ENCODE measurements at regions not wholly inside any gene's neighbourhood (a gene's known extent, or its start where the extent isn't known, plus 50 kb on each side); places are given as distances from the start of the nearest gene placed in this dataset.
"Not testable (repeated sequence)": the region's sequence is repeated elsewhere in the genome, so short reads cannot be mapped to it uniquely, and the experiment has no call there.

DNA sequence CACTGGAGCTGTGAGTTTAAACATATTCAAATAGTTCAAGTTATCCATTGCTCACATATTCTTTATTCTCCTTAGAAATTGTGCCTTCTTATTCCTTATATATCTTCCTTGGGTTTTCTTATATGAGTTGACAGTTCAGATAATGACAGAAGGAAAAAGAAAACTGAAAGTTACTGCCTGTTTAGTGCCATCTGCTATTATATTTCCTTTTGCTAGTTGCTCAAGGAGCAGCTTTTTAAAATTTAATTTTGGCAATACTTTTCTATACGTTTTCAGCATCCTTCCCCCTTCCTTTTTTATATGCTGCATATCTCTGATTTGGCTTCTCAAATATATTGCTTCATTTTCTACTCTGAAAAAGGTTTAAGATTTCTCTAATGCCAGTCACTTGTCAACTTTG lies 903.1 kb upstream of the SPRY2 start:
- Histone ChIP-seq H3K27ac (ENCODE audit: low read depth in 1 of 3, low read length in 2 of 3) (no peak overlapping the region), H3K4me3 (ENCODE audit: low read depth in 1 of 3, low read length in 3 of 3) (no peak overlapping the region), H3K9me3 (ENCODE audit: control insufficient read depth in 2 of 2, insufficient read depth in 1 of 2, low read depth in 1 of 2, low read length in 1 of 2) (no peaks in the 10 kb centered on the region), H3K36me3 (ENCODE audit: control insufficient read depth in 3 of 3, insufficient read depth in 2 of 3, low read depth in 1 of 3, low read length in 3 of 3) (no peaks in the 10 kb centered on the region), H3K27me3 (ENCODE audit: control insufficient read depth in 3 of 3, insufficient read depth in 3 of 3, low read length in 3 of 3) (no peaks in the 10 kb centered on the region), H3K4me1 (ENCODE audit: control insufficient read depth in 3 of 3, insufficient read depth in 2 of 3, low read depth in 1 of 3, low read length in 2 of 3) (no peaks in the 10 kb centered on the region)
- DNase-seq: no peak
- FAIRE-seq: no peak
- WGBS, 3 donors: 49 to 67% (median 50%) methylated on average over 1 of the region's 1 CpG

DNA sequence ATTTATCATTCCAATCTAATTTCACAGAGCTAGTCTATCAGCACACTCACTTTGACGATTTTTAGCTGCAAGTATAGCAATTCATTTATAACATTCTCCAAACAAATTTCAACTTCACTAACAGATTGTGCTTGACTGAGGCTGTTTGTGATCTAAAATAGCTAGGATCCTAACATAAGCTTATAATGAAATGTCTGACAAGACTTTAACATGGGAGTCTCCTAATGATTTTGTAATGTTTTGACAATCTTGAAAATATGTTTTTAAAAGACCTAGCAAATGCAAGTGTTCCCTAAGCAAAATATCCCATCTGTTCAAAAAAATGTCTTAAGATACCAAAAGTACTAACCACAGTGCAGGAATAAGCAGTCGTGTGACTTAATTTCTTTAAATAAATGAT lies 889.5 kb upstream of the SPRY2 start:
- Histone ChIP-seq H3K27me3 (ENCODE audit: control insufficient read depth in 3 of 3, insufficient read depth in 3 of 3, low read length in 3 of 3) (no peaks in the 10 kb centered on the region), H3K9me3 (ENCODE audit: control insufficient read depth in 2 of 2, insufficient read depth in 1 of 2, low read depth in 1 of 2, low read length in 1 of 2) (peaks cover 0 to 6% of the 10 kb centered on the region in 2 donors), H3K36me3 (ENCODE audit: control insufficient read depth in 3 of 3, insufficient read depth in 2 of 3, low read depth in 1 of 3, low read length in 3 of 3) (no peaks in the 10 kb centered on the region), H3K4me3 (ENCODE audit: low read depth in 1 of 3, low read length in 3 of 3) (no peak overlapping the region), H3K4me1 (ENCODE audit: control insufficient read depth in 3 of 3, insufficient read depth in 2 of 3, low read depth in 1 of 3, low read length in 2 of 3) (no peaks in the 10 kb centered on the region), H3K27ac (ENCODE audit: low read depth in 1 of 3, low read length in 2 of 3) (no peak overlapping the region)
- no peak for DNase-seq
- 49 to 69% (median 61%) methylated on average over 2 of the region's 2 CpGs for WGBS, 3 donors
- FAIRE-seq: no peak

DNA sequence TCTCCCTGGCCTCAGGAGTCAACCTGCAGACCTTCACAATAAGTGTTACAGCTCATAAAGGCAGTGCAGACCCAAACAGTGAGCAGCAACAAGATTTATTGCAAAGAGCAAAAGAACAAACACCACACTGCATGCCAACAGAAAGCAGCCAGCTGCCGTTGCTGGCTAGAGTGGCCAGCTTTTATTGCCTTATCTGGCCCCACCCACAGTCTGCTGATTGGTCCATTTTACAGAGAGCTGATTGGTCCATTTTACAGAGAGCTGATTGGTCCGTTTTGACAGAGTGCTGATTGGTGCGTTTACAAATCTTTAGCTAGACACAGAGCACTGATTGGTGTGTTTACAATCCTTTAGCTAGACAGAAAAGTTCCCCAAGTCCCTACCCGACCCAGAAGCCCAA lies 885.9 kb upstream of the SPRY2 start:
- 54 to 77% (median 55%) methylated on average over 4 of the region's 4 CpGs for WGBS, 3 donors

DNA sequence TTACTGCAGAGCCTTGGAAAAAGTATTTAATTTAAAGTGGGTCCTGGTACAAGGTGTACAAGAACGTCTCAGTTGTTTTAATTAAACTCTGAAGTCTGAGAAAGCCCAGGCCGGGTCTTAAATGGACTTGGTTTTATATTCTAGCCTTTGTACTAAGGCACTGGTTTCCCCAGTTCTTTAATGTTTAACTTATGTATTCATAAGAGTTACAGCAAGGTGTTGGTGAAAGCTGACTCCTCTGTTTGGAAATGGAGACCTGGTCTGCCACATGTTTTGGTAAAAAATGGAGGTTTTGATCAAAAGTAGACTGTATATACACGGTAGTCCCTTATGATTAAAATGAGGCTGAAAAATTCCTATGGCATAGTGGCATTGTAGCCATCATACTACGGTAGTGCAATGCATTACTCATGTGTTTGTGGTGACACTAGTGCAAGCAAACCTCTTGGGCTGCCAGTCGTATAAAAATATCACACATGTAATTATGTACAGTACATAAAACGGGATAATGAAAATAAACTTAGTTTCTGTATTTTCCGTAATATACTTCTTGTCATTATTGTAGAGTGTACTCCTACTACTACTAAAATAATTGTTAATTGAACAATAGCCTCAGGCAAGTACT lies 883.4 kb upstream of the SPRY2 start:
- peak overlapping the region in 1 of 3 donors; percentile 48 for H3K27ac ChIP-seq (ENCODE audit: low read depth in 1 of 3, low read length in 2 of 3)
- DNase-seq: peak; percentile 1 to 71
- no peak overlapping the region for H3K4me3 ChIP-seq (ENCODE audit: low read depth in 1 of 3, low read length in 3 of 3)
- peaks cover 0 to 10% of the 10 kb centered on the region in 2 donors for H3K9me3 ChIP-seq (ENCODE audit: control insufficient read depth in 2 of 2, insufficient read depth in 1 of 2, low read depth in 1 of 2, low read length in 1 of 2)
- no peak for FAIRE-seq
- peaks cover 0 to 3% (median 0%) of the 10 kb centered on the region in 3 donors for H3K4me1 ChIP-seq (ENCODE audit: control insufficient read depth in 3 of 3, insufficient read depth in 2 of 3, low read depth in 1 of 3, low read length in 2 of 3)
- 34 to 72% (median 51%) methylated on average over 7 of the region's 7 CpGs for WGBS, 3 donors
- no peaks in the 10 kb centered on the region for H3K27me3 ChIP-seq (ENCODE audit: control insufficient read depth in 3 of 3, insufficient read depth in 3 of 3, low read length in 3 of 3)
- no peaks in the 10 kb centered on the region for H3K36me3 ChIP-seq (ENCODE audit: control insufficient read depth in 3 of 3, insufficient read depth in 2 of 3, low read depth in 1 of 3, low read length in 3 of 3)

More for the DNA sequence above, 885.9 kb upstream of the SPRY2 start:
- H3K4me3 ChIP-seq (ENCODE audit: low read depth in 1 of 3, low read length in 3 of 3); H3K36me3 ChIP-seq (ENCODE audit: control insufficient read depth in 3 of 3, insufficient read depth in 2 of 3, low read depth in 1 of 3, low read length in 3 of 3); H3K4me1 ChIP-seq (ENCODE audit: control insufficient read depth in 3 of 3, insufficient read depth in 2 of 3, low read depth in 1 of 3, low read length in 2 of 3); FAIRE-seq; H3K27ac ChIP-seq (ENCODE audit: low read depth in 1 of 3, low read length in 2 of 3); DNase-seq; H3K9me3 ChIP-seq (ENCODE audit: control insufficient read depth in 2 of 2, insufficient read depth in 1 of 2, low read depth in 1 of 2, low read length in 1 of 2); H3K27me3 ChIP-seq (ENCODE audit: control insufficient read depth in 3 of 3, insufficient read depth in 3 of 3, low read length in 3 of 3): not testable (repeated sequence)

DNA sequence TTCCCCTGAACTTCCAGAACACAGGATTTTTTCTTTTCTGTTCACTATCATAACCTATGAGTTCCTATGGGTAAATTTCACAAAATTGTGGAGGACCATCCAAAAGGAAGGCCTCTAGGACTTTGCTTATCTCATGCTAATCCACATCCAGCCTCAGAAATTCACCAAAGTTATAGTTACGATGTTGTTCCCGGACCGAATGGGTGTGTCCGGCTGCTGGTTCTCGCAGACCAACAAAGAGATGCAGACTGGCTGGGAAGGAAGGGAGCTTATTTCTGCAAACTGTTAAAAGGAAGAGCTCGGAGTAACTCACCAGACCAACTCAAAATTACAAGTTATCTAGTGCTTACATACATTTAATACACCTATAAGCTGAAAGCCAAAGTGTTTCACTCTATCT lies 882.9 kb upstream of the SPRY2 start:
- no peaks in the 10 kb centered on the region for H3K27me3 ChIP-seq (ENCODE audit: control insufficient read depth in 3 of 3, insufficient read depth in 3 of 3, low read length in 3 of 3)
- H3K4me3 ChIP-seq (ENCODE audit: low read depth in 1 of 3, low read length in 3 of 3): no peak overlapping the region
- FAIRE-seq: no peak
- 59 to 75% (median 71%) methylated on average over 6 of the region's 6 CpGs for WGBS, 3 donors
- DNase-seq: no peak
- peaks cover 0 to 10% of the 10 kb centered on the region in 2 donors for H3K9me3 ChIP-seq (ENCODE audit: control insufficient read depth in 2 of 2, insufficient read depth in 1 of 2, low read depth in 1 of 2, low read length in 1 of 2)
- peaks cover 0 to 3% (median 0%) of the 10 kb centered on the region in 3 donors for H3K4me1 ChIP-seq (ENCODE audit: control insufficient read depth in 3 of 3, insufficient read depth in 2 of 3, low read depth in 1 of 3, low read length in 2 of 3)
- H3K27ac ChIP-seq (ENCODE audit: low read depth in 1 of 3, low read length in 2 of 3): peak overlapping the region in 1 of 3 donors; percentile 48
- H3K36me3 ChIP-seq (ENCODE audit: control insufficient read depth in 3 of 3, insufficient read depth in 2 of 3, low read depth in 1 of 3, low read length in 3 of 3): no peaks in the 10 kb centered on the region

DNA sequence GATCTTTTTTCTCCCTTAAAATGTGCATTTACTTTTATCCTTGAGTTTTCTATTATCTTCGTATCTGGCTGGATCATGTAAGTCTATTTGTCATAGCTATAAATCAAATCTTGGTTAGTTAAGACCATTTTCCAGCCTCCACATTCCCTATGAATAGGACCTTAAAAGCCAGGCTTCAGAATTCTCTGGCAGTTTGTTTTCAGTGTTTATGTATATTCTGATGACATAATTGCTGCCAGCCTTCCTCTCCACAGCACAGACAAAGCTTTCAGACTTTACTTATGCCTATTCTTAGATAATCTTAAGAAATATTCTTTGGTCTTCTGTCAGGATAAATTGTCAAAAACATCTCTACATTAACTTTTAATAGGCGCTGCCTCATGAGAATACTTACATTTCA lies 870.8 kb upstream of the SPRY2 start:
- H3K27ac ChIP-seq (ENCODE audit: low read depth in 1 of 3, low read length in 2 of 3): no peak overlapping the region
- 74 to 82% (median 80%) methylated on average over 2 of the region's 2 CpGs for WGBS, 3 donors
- DNase-seq (no peak), FAIRE-seq (no peak)
- H3K36me3 ChIP-seq (ENCODE audit: control insufficient read depth in 3 of 3, insufficient read depth in 2 of 3, low read depth in 1 of 3, low read length in 3 of 3): no peaks in the 10 kb centered on the region
- H3K4me3 ChIP-seq (ENCODE audit: low read depth in 1 of 3, low read length in 3 of 3): no peak overlapping the region
- H3K4me1 ChIP-seq (ENCODE audit: control insufficient read depth in 3 of 3, insufficient read depth in 2 of 3, low read depth in 1 of 3, low read length in 2 of 3): no peaks in the 10 kb centered on the region
- no peaks in the 10 kb centered on the region for H3K27me3 ChIP-seq (ENCODE audit: control insufficient read depth in 3 of 3, insufficient read depth in 3 of 3, low read length in 3 of 3)
- no peaks in the 10 kb centered on the region for H3K9me3 ChIP-seq (ENCODE audit: control insufficient read depth in 2 of 2, insufficient read depth in 1 of 2, low read depth in 1 of 2, low read length in 1 of 2)

DNA sequence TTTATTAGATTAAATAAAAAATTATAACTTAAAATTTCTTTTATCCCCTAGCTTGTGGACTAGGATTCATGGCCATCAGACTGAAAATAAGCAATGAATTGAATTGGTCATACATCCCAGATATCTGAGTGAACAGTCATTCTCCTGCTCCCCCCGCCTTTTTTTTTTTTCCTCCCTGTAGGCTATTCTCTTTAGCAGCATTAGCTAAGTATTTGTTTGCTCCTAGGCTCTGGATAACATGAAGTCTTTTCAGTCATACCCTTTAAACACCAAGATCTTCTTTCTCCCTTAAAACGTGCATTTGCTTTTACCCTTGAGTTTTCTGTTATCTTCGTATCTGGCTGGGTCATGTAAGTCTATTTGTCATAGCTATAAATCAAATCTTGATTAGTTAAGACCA lies 866.7 kb upstream of the SPRY2 start:
- Histone ChIP-seq H3K36me3 (ENCODE audit: control insufficient read depth in 3 of 3, insufficient read depth in 2 of 3, low read depth in 1 of 3, low read length in 3 of 3) (no peaks in the 10 kb centered on the region), H3K4me1 (ENCODE audit: control insufficient read depth in 3 of 3, insufficient read depth in 2 of 3, low read depth in 1 of 3, low read length in 2 of 3) (no peaks in the 10 kb centered on the region), H3K27ac (ENCODE audit: low read depth in 1 of 3, low read length in 2 of 3) (no peak overlapping the region), H3K4me3 (ENCODE audit: low read depth in 1 of 3, low read length in 3 of 3) (no peak overlapping the region), H3K27me3 (ENCODE audit: control insufficient read depth in 3 of 3, insufficient read depth in 3 of 3, low read length in 3 of 3) (no peaks in the 10 kb centered on the region), H3K9me3 (ENCODE audit: control insufficient read depth in 2 of 2, insufficient read depth in 1 of 2, low read depth in 1 of 2, low read length in 1 of 2) (peaks cover 0 to 2% of the 10 kb centered on the region in 2 donors)
- FAIRE-seq: no peak
- no peak for DNase-seq
- 45 to 53% (median 53%) methylated on average over 3 of the region's 3 CpGs for WGBS, 3 donors

DNA sequence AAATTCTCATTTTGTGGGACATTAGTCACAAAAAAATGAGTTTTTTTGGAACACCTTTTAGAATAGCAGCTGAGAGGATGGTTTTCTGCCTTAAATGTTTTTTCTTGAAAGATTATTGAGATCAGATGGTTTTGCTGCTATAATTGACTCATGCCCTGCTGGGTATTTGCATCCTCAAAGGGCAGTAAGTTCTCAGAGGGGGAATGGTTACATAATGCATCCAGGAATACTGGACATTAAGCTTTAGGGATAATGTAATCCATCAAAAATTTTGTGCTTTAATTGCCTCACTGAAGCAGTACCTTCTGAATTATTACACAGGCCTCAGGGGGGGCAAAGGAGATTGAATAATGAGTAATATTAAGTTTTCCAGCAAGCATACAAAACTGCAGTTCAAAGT lies 866.3 kb upstream of the SPRY2 start:
- Histone ChIP-seq H3K4me3 (ENCODE audit: low read depth in 1 of 3, low read length in 3 of 3) (no peak overlapping the region), H3K27ac (ENCODE audit: low read depth in 1 of 3, low read length in 2 of 3) (no peak overlapping the region), H3K9me3 (ENCODE audit: control insufficient read depth in 2 of 2, insufficient read depth in 1 of 2, low read depth in 1 of 2, low read length in 1 of 2) (peaks cover 0 to 2% of the 10 kb centered on the region in 2 donors), H3K36me3 (ENCODE audit: control insufficient read depth in 3 of 3, insufficient read depth in 2 of 3, low read depth in 1 of 3, low read length in 3 of 3) (no peaks in the 10 kb centered on the region), H3K4me1 (ENCODE audit: control insufficient read depth in 3 of 3, insufficient read depth in 2 of 3, low read depth in 1 of 3, low read length in 2 of 3) (no peaks in the 10 kb centered on the region), H3K27me3 (ENCODE audit: control insufficient read depth in 3 of 3, insufficient read depth in 3 of 3, low read length in 3 of 3) (no peaks in the 10 kb centered on the region)
- FAIRE-seq (no peak), DNase-seq (no peak)

DNA sequence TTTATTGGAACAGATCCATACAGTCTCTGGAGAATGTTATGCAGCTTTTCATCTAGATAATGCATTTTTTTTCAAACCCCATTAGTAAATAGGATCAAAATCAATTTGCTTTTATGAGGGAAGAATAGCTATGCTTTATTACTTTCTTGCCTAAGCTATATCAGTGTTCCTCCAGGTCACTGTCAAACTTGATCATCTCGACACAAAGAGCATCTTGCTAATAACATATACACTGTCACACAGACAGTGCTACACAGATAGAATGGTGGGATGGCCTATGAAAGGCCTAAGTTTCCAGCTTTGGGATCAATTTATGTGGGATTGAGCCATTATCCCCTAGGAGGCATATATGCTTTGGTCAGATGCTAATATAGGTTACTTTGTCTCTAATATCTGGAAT lies 862.9 kb upstream of the SPRY2 start:
- no peak overlapping the region for H3K27ac ChIP-seq (ENCODE audit: low read depth in 1 of 3, low read length in 2 of 3)
- no peaks in the 10 kb centered on the region for H3K36me3 ChIP-seq (ENCODE audit: control insufficient read depth in 3 of 3, insufficient read depth in 2 of 3, low read depth in 1 of 3, low read length in 3 of 3)
- no peak overlapping the region for H3K4me3 ChIP-seq (ENCODE audit: low read depth in 1 of 3, low read length in 3 of 3)
- no peaks in the 10 kb centered on the region for H3K27me3 ChIP-seq (ENCODE audit: control insufficient read depth in 3 of 3, insufficient read depth in 3 of 3, low read length in 3 of 3)
- 81 to 87% (median 87%) methylated on average over 1 of the region's 1 CpG for WGBS, 3 donors
- FAIRE-seq: no peak
- DNase-seq: no peak
- peaks cover 0 to 2% of the 10 kb centered on the region in 2 donors for H3K9me3 ChIP-seq (ENCODE audit: control insufficient read depth in 2 of 2, insufficient read depth in 1 of 2, low read depth in 1 of 2, low read length in 1 of 2)
- H3K4me1 ChIP-seq (ENCODE audit: control insufficient read depth in 3 of 3, insufficient read depth in 2 of 3, low read depth in 1 of 3, low read length in 2 of 3): no peaks in the 10 kb centered on the region

Data from small intestine (tissue), 7 donors.